Stimulated activated naive CD8-positive, alpha-beta T cell treated with anti-CD3 and anti-CD28 coated beads, Interleukin-15, amount 100 ng/mL, for 72 hours (primary cell): ENCODE measurements at regions not wholly inside any gene's neighbourhood (a gene's known extent, or its start where the extent isn't known, plus 50 kb on each side); places are given as distances from the start of the nearest gene placed in this dataset.
"Not testable (repeated sequence)": the region's sequence is repeated elsewhere in the genome, so short reads cannot be mapped to it uniquely, and the experiment has no call there.

Experiments used
- ATAC-seq: fragments of 150-1000 bp; cut with Tn5 transposase; 2 replicates; pipeline ENCODE4 v1.10.0; 2021; ENCODE audit warnings: mild to moderate bottlenecking, moderate library complexity
- DNase-seq, 2 donors: peaks; one replicate each; pipeline ENCODE4 v3.0.0; 2021 to 2022
- H3K27ac Mint-ChIP-seq, 2 donors: one replicate each; pipeline ENCODE4 v1.8.0; 2022; ENCODE audit warnings: mild to moderate bottlenecking in 2 of 2, mixed read lengths in 2 of 2, moderate library complexity in 2 of 2
- H3K27me3 Mint-ChIP-seq: one replicate; pipeline ENCODE4 v1.8.0; 2022; ENCODE audit warnings: mixed read lengths
- H3K4me1 Mint-ChIP-seq: one replicate; pipeline ENCODE4 v1.8.0; 2022; ENCODE audit warnings: mild to moderate bottlenecking, mixed read lengths
- H3K4me3 Mint-ChIP-seq, 2 donors: one replicate each; pipeline ENCODE4 v1.8.0; 2022; ENCODE audit warnings: mild to moderate bottlenecking in 2 of 2, mixed read lengths in 2 of 2, moderate library complexity in 1 of 2
- H3K9me3 Mint-ChIP-seq, 2 donors: one replicate each; pipeline ENCODE4 v1.8.0; 2022; ENCODE audit warnings: mixed read lengths in 2 of 2

DNA sequence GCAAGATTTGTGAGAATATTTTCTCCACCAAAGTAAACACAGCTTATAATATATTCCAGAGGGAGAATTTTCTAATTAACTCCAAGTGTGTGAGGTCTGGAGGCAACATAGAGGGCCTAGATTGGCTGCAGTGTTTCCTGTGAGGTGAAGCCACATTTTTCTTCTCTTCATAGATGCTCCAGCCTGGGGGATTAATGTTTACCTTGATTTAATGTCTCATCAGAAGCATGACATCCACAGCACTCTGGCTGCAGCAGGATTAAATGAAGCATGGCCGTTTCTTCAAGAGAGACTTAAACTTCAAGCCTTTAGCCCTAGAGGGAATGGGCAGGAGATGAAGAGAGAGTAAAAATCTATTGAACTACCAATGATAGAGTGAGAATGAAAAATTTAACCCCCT lies 137.9 kb upstream of the ZBTB20 start:
- no peaks in the 10 kb centered on the region for H3K27me3 Mint-ChIP-seq
- no peaks in the 10 kb centered on the region for H3K4me1 Mint-ChIP-seq
- H3K4me3 Mint-ChIP-seq: no peak overlapping the region
- ATAC-seq: no peak
- H3K27ac Mint-ChIP-seq: no peak overlapping the region
- H3K9me3 Mint-ChIP-seq: no peaks in the 10 kb centered on the region
- no peak for DNase-seq

DNA sequence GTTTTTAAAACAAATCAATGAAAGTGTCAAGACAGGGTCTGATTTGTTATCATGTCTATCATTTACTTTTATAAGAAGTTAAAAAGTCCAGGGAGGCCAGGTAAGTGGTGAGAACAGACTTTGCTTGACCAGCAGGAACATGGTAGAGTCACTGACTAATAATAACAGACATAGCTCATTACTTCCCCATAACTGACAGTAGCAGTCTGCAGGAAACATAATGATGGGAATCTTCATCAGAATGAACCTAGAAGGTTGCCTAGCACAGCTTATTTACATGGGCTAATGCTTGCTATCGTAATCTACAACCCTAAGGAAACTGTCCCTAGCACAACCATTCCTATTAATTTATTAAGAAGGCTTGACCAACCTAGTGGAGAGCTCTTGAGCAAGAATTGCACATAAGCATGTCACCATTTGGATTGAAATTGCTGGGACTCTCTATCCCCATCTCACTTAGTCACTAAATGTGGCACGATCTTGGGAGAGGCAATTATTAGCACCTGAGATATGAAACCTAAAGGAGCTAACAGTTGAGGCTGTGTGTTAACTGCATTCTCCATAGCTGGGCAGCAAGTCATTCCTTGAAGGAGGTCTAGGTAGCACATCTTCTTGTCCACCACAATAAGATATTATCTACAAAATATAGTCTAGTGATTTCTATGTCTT lies 139.6 kb upstream of the ZBTB20 start:
- Mint-ChIP-seq H3K4me1 (no peaks in the 10 kb centered on the region), H3K9me3 (no peaks in the 10 kb centered on the region), H3K27me3 (no peaks in the 10 kb centered on the region), H3K4me3 (no peak overlapping the region), H3K27ac (no peak overlapping the region)
- DNase-seq: no peak
- ATAC-seq: no peak

DNA sequence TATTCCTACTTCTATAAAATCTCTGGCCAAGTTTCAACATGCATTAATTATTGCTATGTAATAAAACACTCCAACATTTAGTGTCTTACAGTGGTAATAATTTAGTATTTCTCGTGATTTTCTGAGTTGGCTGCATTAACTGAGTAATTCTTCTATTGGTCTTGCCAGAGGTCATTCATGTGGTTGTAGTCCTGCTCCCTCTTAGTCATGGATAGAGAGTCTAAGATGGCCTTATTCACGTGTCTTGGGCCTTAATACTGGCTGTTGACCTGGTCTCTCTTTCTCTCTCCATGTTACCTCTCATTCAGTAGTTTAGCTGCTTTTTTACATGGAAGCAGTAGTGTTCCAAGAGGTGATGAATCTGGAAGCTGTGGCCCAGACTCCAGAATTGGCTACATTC lies 140.1 kb upstream of the ZBTB20 start:
- Mint-ChIP-seq H3K9me3 (no peaks in the 10 kb centered on the region), H3K4me1 (no peaks in the 10 kb centered on the region), H3K4me3 (no peak overlapping the region), H3K27me3 (no peaks in the 10 kb centered on the region), H3K27ac (no peak overlapping the region)
- ATAC-seq: no peak
- no peak for DNase-seq

DNA sequence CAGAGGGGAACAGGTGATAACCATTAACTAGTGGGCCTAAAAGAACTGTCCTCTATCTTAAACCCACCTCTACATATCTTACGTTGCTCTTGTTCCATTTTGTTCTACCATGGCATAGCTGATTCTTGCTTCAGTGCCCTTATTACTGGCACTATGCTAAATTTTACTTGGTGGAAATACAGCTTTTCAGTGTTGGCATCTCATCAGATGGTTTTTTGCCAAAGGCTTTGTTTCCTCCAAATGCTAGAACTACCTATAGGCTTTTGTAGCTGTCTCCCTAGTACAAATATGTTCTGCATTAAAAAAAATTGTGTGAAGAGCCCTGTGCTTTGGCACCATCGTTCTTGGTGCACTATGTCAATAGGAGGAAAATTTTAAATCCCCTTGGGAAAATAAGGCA lies 145.0 kb upstream of the ZBTB20 start:
- Mint-ChIP-seq H3K27me3 (no peaks in the 10 kb centered on the region), H3K9me3 (no peaks in the 10 kb centered on the region), H3K4me3 (no peak overlapping the region), H3K27ac (no peak overlapping the region), H3K4me1 (no peaks in the 10 kb centered on the region)
- DNase-seq (no peak), ATAC-seq (no peak)

DNA sequence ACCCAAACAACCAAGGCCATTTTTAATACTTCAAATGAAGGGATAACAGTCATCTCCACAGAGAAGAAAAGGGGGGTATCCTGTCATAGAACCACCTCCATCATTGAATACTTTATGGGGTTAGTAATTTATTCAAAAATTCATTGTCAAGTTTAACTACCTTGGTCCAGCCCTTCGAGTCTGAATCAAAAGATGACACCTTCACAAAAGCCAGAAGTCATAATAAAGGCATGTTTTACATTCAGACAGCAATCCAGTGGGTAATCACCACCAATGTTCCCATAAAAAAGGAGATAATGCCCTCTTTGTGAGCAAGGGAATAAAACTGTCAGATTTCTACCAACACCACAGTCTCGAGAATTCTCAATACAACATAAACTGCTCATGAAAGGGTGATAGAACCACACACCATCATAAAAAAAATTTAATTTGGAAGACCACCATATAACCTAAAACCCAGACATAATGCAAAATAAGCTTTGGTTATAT lies 145.6 kb upstream of the ZBTB20 start:
- no peaks in the 10 kb centered on the region for H3K9me3 Mint-ChIP-seq
- no peak overlapping the region for H3K27ac Mint-ChIP-seq
- H3K4me3 Mint-ChIP-seq: no peak overlapping the region
- H3K4me1 Mint-ChIP-seq: no peaks in the 10 kb centered on the region
- no peak for DNase-seq
- no peaks in the 10 kb centered on the region for H3K27me3 Mint-ChIP-seq
- no peak for ATAC-seq

DNA sequence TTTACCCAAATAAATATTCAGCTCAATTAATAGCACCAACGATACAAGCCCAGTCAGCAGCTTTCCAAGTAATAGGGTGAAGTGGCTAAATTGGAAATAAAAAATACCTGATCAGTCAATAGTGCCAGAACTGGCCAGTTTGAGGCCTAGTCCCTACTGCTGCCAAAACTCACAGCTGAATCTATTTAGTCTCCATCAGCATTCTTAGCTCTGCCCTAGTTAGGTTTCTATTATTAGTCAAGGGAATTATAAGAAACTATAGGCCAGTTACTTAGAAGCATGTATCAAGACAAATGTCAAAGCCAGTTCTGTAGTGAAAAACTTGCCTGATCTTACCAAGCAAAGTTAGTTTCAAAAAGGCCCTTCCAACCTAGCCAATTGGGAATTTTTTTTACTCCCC lies 146.2 kb upstream of the ZBTB20 start:
- no peak overlapping the region for H3K4me3 Mint-ChIP-seq
- no peaks in the 10 kb centered on the region for H3K27me3 Mint-ChIP-seq
- no peaks in the 10 kb centered on the region for H3K9me3 Mint-ChIP-seq
- no peak overlapping the region for H3K27ac Mint-ChIP-seq
- DNase-seq: no peak
- no peaks in the 10 kb centered on the region for H3K4me1 Mint-ChIP-seq
- ATAC-seq: no peak

DNA sequence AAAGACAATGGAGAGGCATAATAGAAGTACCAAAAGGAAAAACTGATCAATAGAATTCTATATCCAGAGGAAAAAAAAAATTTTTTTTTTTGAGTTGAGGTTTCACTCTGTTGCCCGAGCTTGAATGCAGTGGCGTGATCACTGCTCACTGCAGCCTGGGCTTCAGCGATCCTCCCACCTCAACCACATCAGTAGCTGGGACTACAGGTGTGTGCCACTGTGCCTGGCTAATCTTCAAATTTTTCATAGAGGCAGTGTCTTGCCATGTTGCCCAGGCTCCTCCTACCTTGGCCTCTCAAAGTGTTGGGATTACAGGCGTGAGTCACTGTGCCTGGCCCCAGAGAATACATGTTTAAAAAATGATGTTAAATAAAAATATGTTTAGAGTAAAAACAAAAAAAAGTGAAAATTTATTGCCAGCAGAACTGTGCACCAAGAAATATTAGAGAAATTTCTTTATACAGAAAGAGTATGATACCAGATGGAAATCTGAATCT lies 154.3 kb upstream of the ZBTB20 start:
- no peak overlapping the region for H3K4me3 Mint-ChIP-seq
- no peaks in the 10 kb centered on the region for H3K4me1 Mint-ChIP-seq
- H3K9me3 Mint-ChIP-seq: no peaks in the 10 kb centered on the region
- no peak for DNase-seq
- no peak overlapping the region for H3K27ac Mint-ChIP-seq
- no peak for ATAC-seq
- no peaks in the 10 kb centered on the region for H3K27me3 Mint-ChIP-seq

DNA sequence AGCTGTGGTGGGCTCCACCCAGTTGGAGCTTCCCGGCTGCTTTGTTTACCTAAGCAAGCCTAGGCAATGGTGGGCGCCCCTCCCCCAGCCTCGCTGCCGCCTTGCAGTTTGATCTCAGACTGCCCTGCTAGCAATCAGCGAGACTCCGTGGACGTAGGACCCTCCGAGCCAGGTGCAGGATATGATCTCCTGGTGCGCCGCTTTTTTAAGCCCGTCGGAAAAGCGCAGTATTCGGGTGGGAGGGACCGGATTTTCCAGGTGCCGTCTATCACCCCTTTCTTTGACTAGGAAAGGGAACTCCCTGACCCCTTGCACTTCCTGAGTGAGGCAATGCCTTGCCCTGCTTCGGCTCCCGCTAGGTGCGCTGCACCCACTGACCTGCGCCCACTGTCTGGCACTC lies 170.9 kb upstream of the ZBTB20 start:
- not testable (repeated sequence) for H3K4me1 Mint-ChIP-seq, H3K4me3 Mint-ChIP-seq, H3K27ac Mint-ChIP-seq

DNA sequence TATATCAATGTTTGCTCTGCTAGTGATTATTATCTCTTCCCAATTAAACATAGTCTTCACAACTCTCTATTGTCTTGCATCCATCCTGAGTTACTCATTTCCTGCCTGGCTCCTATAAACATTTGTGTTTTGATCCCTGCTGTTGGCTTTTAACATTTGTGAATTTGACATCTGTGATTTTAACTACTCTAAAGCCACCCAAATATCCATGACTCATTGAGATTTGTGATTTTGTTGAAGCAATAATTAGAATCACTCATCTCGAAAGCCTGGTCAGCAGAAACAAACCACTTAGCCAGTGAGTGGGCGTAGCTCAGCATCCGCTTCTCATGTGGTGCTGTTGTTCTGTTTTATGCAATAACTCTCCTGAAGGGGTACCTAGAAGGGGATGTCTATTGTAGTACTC lies 174.3 kb upstream of the ZBTB20 start:
- H3K4me1 Mint-ChIP-seq: no peaks in the 10 kb centered on the region
- no peak for ATAC-seq

More for the DNA sequence above, 170.9 kb upstream of the ZBTB20 start:
- DNase-seq, ATAC-seq, H3K27me3 Mint-ChIP-seq: not testable (repeated sequence)
- peaks cover 4 to 13% of the 10 kb centered on the region in 2 donors for H3K9me3 Mint-ChIP-seq

DNA sequence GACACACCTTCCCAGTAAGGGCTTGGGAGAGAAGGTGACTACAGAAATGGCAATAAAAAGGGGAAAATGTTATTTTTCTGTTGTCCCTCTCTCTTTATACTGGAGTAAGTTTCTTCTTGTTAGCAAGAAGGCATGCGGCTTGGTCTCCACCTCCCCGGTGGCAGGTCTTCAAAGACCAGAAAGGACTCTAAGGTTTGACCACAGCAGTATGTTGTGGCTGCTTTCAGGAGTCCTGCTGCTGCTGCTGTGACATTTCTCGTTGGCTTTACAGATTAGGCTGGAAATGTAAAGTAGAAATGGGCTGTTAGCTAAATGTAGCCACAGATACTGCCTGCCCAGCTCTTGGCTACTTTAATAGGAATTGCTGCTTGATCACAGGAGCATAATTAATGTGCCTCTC lies 175.8 kb upstream of the ZBTB20 start:
- Mint-ChIP-seq H3K27ac (no peak overlapping the region), H3K9me3 (peaks cover 6% of the 10 kb centered on the region in 2 donors), H3K4me1 (no peaks in the 10 kb centered on the region), H3K4me3 (no peak overlapping the region), H3K27me3 (no peaks in the 10 kb centered on the region)
- ATAC-seq (no peak), DNase-seq (no peak)

More for the DNA sequence above, 174.3 kb upstream of the ZBTB20 start:
- DNase-seq: no peak
- H3K27me3 Mint-ChIP-seq: no peaks in the 10 kb centered on the region
- peaks cover 10 to 13% of the 10 kb centered on the region in 2 donors for H3K9me3 Mint-ChIP-seq
- H3K4me3 Mint-ChIP-seq: no peak overlapping the region
- H3K27ac Mint-ChIP-seq: no peak overlapping the region

DNA sequence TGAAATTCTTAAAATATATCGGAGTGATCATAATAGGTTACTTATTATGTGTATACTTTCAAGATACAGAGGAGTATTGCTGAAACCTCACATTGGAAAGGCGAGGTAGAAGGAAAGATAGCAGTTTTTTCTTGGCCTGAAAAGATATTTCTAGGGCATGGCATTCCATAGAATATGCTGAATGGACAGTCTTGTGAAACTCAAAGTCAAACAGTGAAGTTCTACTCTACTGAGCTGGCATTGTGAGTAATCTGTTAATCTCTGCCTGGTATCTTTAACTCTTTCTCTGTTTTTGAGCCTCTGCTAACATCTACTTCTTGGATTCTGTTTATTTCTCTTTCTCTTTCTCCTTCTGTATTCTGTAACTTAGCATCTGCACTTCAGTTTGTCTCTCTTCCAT lies 176.3 kb upstream of the ZBTB20 start:
- Mint-ChIP-seq H3K9me3 (peaks cover 3 to 6% of the 10 kb centered on the region in 2 donors), H3K27ac (no peak overlapping the region), H3K4me3 (no peak overlapping the region), H3K4me1 (no peaks in the 10 kb centered on the region), H3K27me3 (no peaks in the 10 kb centered on the region)
- DNase-seq (no peak), ATAC-seq (no peak)

DNA sequence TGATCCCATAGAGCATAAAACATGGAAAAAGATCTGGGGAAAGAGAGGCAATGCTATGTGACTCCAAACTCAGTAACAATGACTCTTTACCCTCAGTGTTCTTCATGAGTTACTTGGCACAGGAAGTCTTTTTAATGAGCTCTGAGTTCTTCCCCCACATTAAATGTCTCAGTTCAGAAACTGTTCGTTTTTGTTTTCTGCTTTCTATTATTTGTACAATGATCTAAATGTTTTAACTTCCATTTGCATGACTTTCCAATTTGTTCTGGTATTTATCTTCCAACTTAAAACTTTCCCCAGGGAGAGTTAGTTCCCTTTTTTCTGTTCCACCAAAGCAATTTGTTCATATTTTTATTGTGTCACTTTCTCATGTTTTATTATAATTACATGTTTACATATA lies 177.0 kb upstream of the ZBTB20 start:
- no peaks in the 10 kb centered on the region for H3K27me3 Mint-ChIP-seq
- H3K4me3 Mint-ChIP-seq: no peak overlapping the region
- DNase-seq: no peak
- H3K4me1 Mint-ChIP-seq: no peaks in the 10 kb centered on the region
- no peak for ATAC-seq
- H3K9me3 Mint-ChIP-seq: peaks cover 0 to 6% of the 10 kb centered on the region in 2 donors
- no peak overlapping the region for H3K27ac Mint-ChIP-seq

DNA sequence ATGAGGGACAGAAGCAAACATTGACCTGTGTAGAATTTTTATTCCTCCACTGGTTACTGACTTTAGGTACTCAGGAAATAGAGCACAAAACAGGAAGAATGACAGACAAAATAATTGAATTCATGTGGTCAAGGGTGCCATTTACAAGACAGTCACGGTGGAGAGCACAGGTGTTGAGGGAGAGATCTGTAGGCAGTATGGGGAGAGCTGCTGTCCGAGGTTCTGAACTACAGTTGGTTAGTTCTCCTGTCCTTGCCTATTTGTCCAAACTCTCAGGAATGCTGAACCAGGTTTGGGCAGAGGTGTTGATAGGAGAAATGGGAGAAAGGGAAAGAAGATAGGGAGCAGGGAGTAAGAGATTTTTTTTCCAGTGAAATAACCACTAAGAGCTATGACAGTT lies 178.5 kb upstream of the ZBTB20 start:
- no peak overlapping the region for H3K27ac Mint-ChIP-seq

DNA sequence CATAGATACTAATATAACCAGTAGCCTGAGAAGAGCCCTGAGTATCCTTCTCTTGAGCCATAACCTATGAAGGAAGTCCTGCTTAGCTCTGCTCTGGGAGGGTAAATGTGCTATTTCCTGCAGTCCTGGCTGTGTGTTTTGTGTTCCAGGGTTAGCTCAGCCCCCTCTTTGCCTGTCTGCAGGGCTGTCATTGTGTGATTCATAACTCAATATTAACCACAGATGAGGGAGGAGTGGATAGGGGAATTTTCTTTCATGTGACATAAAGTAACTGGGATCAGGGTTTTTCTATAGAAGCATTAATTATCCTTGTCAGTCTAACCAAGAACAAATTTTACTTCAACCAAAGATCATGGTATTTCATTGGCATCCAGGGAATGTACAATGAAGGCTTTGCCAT lies 183.3 kb upstream of the ZBTB20 start:
- DNase-seq (no peak), ATAC-seq (no peak)
- no peak overlapping the region for H3K4me3 Mint-ChIP-seq
- no peaks in the 10 kb centered on the region for H3K4me1 Mint-ChIP-seq
- no peak overlapping the region for H3K27ac Mint-ChIP-seq
- H3K9me3 Mint-ChIP-seq: peaks cover 0 to 3% of the 10 kb centered on the region in 2 donors
- no peaks in the 10 kb centered on the region for H3K27me3 Mint-ChIP-seq

More for the DNA sequence above, 178.5 kb upstream of the ZBTB20 start:
- H3K4me1 Mint-ChIP-seq: no peaks in the 10 kb centered on the region
- H3K27me3 Mint-ChIP-seq: no peaks in the 10 kb centered on the region
- peaks cover 0 to 6% of the 10 kb centered on the region in 2 donors for H3K9me3 Mint-ChIP-seq
- no peak overlapping the region for H3K4me3 Mint-ChIP-seq
- ATAC-seq (no peak), DNase-seq (no peak)

DNA sequence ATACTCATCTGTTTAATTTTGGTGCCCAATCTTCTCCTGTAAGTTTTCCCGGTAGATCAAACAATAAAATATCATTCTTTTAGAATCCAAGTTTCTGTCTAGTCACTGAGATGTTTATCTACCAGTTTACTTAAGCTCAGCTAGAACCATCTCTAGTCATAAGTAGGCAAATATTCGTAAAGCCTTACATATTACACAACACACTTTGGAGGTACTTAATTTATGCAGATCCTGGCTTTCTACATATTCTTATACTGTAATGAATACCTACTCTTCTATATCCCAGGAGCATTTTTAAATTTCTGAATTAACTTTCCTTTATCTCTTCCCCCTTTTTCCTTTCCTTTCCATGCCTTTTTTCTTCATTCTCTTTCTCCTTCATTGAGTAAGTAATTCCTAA lies 185.9 kb upstream of the ZBTB20 start:
- DNase-seq (no peak), ATAC-seq (no peak)
- Mint-ChIP-seq H3K27ac (no peak overlapping the region), H3K9me3 (no peaks in the 10 kb centered on the region), H3K4me3 (no peak overlapping the region), H3K27me3 (no peaks in the 10 kb centered on the region), H3K4me1 (no peaks in the 10 kb centered on the region)

DNA sequence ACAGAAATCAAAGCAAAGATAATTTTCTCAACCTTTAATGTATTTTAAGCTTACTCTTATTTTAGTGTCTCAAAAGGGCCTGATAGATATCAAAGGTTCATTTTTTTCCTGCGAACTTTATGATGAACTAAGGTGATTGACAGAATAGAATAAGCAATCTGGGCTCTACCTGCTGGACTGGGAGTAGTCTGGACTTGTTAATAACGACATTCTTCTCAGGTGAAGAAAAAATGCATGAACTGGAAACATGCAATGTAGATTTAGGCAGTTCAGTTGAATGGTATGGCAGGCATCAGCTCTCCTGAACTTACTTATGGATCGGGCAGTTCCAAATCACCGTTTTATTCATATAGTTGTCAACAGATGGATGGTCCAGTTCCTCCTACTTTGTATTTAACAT lies 189.7 kb upstream of the ZBTB20 start:
- ATAC-seq (no peak), DNase-seq (no peak)
- peaks cover 6% of the 10 kb centered on the region for H3K4me1 Mint-ChIP-seq
- no peaks in the 10 kb centered on the region for H3K27me3 Mint-ChIP-seq
- H3K9me3 Mint-ChIP-seq: no peaks in the 10 kb centered on the region
- H3K27ac Mint-ChIP-seq: no peak overlapping the region
- no peak overlapping the region for H3K4me3 Mint-ChIP-seq

DNA sequence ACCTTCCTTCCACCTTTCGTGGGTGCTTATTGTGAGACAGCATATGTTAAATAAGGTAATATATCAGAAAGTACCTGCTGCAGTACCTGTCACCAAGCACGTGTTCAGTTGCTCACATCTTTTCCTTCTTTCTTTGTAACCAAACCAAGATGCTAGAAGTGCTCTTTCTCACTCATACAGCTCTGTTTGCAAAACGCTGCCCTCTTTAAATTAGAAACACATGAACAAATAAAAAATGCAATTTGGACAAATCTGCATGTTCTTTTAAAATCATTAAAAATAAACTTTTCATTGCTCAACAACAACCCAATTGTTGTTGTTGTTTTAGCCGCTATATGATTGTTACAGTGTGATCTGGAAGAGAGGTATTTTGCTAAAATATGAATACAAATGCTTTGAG lies 193.5 kb upstream of the ZBTB20 start:
- Mint-ChIP-seq H3K9me3 (no peaks in the 10 kb centered on the region), H3K4me3 (no peak overlapping the region), H3K4me1 (peaks cover 6% of the 10 kb centered on the region), H3K27ac (no peak overlapping the region), H3K27me3 (no peaks in the 10 kb centered on the region)
- no peak for DNase-seq
- ATAC-seq: no peak
